Frontal cortex (tissue), 3 donors: ENCODE measurements at regions not wholly inside any gene's neighbourhood (a gene's known extent, or its start where the extent isn't known, plus 50 kb on each side); places are given as distances from the start of the nearest gene placed in this dataset.
"Not testable (repeated sequence)": the region's sequence is repeated elsewhere in the genome, so short reads cannot be mapped to it uniquely, and the experiment has no call there.

Experiments
- DNase-seq, 2 donors: peaks; one replicate each; pipeline ENCODE4 v3.0.0; 2012; ENCODE audit warnings: low spot score in 2 of 2
- FAIRE-seq: peaks from 2 replicates; lab custom pipeline; 2012; peaks lifted over from hg19 to GRCh38; lab: Jason Lieb, UNC
- donor health status: control.
- donor health status: control.
- donor health status: control.

DNA sequence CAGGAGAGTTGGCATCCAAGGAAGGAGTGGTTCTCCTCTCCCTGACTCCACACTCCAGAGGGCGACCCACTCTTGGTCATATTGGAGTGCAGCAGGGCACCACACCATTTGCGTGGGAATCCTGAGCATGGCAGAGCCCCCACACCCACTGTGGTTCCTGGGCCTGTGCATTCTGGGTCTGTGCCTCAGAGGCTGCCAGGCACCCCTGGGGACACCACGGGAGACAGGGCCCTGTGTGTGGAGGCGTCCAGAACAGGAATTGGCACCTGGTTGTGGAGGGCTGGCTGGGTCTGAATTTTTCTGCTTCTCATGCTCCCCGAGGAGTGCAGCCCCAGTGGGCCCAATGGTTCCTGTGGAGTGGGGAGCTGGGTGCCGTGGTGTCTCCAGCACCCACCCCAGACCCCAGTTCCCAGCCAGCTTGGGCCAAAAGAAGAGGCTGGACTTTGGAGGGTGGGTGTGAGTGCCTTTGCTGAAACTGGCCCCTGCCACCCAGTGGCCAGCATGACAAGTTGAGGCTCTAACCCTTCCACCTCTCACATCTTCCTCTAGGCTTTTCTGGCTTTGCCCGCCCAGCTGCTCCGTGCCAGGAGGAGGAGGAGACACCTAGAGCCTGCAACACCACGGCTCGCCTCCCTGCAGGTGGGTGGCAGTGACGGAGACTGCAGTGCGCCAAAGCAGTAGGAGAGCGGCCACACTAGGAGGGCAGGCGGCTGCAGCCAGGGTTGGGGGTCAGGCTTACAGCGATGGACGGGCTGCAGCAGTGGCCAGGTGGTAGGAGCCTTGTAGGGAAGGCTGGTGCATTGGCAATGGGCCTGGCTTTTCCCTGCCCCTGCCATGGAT is 250.7 kb downstream of the TP53TG3F start:
- DNase-seq, FAIRE-seq: not testable (repeated sequence)

- FAIRE-seq, DNase-seq: not testable (repeated sequence)
Measured at GRCh38 chr16:33710696-33711087, 251.3 kb downstream of the TP53TG3F start.

GRCh38 chr16:33711616-33712015 is 252.2 kb downstream of the TP53TG3F start:
- FAIRE-seq, DNase-seq: not testable (repeated sequence)

DNA sequence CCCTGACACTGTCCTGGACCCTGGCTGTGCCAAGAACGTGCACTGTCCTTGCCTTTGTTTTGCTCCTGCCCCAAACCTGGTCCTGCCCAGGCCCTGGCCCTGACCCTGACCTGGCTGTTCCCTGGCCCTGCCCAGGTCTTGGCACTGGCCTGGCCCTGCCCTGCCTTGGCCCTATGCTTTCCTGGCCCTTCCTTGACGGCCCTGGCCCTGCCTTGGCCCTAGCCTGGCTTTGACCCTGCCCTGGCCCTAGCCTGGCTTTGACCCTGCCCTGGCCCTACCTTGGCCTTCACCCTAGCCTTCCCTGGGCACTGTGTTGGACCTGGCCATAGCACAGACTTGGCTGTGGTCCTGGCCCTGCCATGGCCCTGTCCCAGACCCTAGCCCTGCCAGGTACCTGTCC is 252.9 kb downstream of the TP53TG3F start:
- not testable (repeated sequence) for FAIRE-seq, DNase-seq

DNA sequence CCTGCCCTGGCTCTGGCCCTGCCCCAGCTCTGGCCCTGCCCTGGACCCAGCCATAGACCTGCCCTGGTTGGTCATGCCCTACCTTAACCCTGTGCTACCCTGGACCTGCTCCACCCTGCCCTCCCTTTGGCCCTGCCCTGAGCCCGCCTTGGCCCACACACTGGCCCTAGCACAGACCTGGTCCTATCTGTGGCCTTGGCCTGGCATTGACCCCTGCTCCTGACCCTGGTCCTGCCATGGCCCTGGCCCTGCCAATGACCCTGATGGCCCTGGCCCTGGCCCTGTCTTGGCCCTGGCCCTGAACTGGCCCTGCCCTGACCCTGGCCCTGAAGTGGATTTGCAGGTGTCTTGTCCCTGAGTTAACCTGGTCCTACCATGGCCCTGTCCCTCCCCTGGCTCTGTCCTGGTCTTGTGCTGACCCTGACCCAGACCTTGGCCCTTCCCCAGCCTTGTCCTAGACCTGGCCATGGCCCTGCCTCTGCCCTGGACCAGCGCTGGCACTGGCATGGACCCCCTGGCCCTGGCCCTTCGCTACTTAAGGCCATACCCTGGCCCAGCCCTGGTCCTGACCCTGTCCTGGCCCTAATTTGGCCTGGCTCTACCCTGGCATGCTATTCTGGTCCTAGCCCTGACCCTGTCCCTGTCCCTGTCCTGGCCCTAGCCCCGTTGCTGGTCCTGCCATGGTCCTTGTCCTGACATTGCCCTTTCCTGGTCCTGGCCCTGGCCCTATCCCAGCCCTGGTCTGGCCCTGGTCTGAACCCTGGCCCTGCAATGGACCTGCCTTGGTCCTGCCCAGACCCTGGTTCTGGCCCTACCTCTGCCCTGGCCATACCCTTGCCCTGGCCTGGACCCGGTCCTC is 253.7 kb downstream of the TP53TG3F start:
- DNase-seq, FAIRE-seq: not testable (repeated sequence)

- not testable (repeated sequence) for FAIRE-seq
Measured at GRCh38 chr16:33713710-33714538, 254.5 kb downstream of the TP53TG3F start.

DNA sequence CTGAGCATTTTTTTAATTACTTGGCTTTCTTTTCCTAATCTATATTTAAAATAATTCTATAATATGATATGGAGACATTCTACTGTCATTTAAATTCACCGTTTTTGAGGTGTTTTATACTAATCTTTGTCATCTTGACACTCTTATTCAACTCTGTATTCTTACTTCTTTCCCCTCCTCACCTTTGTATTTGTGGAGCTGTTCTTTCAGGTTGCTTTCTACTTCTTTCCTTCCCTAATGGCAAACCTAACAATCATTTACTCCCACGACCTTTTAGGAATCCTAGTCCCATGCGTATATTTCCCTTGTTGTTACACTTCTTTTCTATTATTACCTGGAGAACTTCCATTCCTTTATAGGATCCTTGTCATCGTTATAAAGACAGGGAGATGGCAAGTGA is 271.8 kb downstream of the TP53TG3F start:
- FAIRE-seq, DNase-seq: not testable (repeated sequence)

More at GRCh38 chr16:33713710-33714538, 254.5 kb downstream of the TP53TG3F start:
- not testable (repeated sequence) for DNase-seq

GRCh38 chr16:33734650-33735049 is 275.2 kb downstream of the TP53TG3F start:
- not testable (repeated sequence) for DNase-seq, FAIRE-seq

- not testable (repeated sequence) for FAIRE-seq
Measured at GRCh38 chr16:33766869-33767765, 307.7 kb downstream of the TP53TG3F start.

GRCh38 chr16:33768710-33769109 is 309.3 kb downstream of the TP53TG3F start:
- not testable (repeated sequence) for FAIRE-seq, DNase-seq

More at GRCh38 chr16:33766869-33767765, 307.7 kb downstream of the TP53TG3F start:
- not testable (repeated sequence) for DNase-seq

DNA sequence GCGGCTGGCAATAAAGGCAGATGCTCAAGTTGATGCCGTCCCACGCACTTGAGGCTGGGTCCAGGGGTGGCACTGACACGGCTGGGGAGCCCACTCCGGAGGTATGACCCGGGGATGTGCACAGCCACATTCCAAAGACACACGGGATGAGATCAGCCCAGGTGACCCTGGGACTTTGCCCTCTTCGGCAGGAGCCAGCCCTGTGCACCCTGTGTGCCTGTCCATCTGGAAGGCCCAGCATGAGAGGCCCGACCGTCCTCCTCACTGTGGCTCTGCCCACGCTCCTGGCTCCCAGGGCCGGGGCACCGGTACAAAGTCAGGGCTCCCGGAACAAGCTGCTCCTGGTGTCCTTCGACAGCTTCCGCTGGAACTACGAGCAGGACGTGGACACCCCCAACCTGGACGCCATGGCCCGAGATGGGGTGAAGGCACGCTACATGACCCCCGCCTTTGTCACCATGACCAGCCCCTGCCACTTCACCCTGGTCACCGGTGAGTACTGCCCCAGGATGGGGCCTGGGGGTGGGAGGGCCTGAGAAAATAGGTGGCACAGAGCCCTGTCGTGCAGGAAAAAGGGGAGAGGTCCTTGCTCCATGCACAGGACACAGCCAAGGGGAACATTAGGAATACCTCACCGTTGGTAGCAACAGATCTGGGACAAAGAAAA is 309.9 kb downstream of the TP53TG3F start:
- FAIRE-seq, DNase-seq: not testable (repeated sequence)

DNA sequence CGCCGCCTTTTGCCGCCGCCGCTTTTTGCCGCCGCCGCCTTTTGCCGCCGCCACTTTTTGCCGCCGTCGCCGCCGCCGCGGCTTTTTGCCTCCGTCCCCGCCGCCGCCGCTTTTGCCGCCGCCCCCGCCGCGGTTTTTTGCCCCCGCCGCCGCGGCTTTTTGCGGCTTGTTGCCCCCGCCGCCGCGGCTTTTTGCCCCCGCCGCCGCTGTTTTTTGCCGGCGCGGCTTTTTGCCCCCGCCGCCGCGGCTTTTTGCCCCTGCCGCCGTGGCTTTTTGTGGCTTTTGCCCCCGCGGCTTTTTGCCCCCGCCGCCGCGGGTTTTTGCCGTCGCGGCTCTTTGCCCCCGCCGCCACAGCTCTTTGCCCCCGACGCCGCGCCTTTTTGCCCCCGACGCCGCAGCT is 311.1 kb downstream of the TP53TG3F start:
- not testable (repeated sequence) for FAIRE-seq, DNase-seq

DNA sequence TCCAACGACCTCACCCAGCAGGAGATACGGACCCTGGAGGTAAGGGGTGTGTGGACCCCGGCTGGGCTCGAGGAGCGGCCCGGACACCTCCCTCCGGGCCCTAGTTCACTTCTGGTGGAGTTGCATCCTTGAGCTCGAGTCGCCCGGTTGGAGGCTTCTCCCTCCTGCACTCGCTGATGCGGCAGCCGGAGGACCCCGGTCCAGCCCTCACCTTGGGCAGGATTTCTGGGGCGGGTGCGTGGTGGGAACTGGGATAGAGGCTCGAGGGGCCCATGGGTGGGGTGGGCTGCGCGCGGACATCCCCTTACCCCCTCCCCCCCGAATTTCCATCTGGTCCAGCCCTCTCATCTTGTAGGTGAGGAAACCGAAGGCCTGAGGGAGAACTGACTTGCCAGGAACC is 311.8 kb downstream of the TP53TG3F start:
- not testable (repeated sequence) for FAIRE-seq, DNase-seq

- FAIRE-seq, result peak; percentile 76
- DNase-seq, result not testable (repeated sequence)
Measured at GRCh38 chr16:33773966-33774365, 314.6 kb downstream of the TP53TG3F start.

DNA sequence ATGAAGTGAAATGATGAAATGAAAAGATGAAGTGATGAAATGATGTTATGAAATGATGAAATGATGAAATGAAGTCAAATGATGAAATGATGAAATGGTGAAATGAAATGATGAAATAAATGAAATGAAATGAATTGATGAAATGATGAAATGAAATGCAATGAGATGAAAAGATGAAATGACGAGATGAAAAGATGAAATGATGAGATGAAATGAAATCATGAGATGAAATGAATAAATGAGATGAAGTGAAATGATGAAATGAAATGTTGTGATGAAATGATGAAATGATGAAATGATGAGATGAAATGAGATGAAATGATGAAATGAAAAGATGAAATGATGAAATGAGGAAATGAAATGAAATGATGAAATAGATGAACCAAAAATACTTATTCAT is 315.3 kb downstream of the TP53TG3F start:
- not testable (repeated sequence) for DNase-seq
- peak; percentile 66 for FAIRE-seq

DNA sequence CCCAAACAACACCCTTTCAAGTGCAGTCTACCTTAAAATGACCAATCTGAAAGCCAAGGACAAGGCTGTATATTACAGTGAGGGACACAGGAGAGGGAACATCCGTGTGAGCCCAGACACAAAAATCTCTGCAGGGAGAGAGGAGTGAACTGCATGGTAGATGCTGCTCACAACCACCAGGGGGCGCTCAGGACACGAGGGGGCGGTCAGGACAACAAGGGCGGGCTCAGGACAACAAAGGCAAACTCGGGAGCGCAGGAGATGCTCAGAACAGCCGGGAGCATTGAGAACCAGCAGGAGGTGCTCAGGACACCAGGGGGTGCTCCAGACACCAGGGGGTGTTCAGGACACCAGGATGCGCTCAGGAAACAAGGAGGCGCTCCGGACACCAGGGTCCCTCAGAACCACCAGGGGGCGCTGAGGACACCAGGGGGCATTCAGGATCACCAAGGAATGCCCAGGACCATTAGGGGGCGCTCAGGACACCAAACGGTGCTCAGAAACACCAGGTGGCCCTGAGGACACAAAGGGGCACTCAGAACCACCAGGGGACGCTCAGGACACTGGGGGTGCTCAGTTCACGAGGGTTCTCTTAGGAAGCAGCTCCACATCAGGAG is 357.0 kb downstream of the TP53TG3F start:
- FAIRE-seq, DNase-seq: not testable (repeated sequence)

DNA sequence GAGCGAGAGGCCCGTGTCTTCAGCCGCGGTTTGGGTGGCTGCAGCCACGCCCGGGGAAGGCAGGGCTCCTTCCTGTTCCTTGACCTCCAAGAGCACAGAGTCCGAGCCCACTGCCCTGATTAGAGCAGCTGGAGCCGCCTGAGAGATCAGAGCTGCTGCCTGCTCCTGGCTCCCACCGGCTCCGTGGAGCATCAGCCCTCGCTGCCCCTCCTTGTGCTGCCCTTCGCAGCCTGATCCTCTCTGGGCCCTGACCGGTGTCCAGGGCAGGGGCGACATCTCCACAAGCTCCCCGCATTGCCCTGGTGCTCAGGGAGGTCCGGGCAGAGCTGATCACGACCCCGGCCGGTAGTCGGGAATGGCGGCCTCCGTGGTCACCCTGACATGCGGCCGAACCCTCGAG is 365.3 kb downstream of the TP53TG3F start:
- not testable (repeated sequence) for FAIRE-seq, DNase-seq
